Stimulated activated effector memory CD8-positive, alpha-beta T cell treated with anti-CD3 and anti-CD28 coated beads, Interleukin-12 subunit alpha, Interleukin-12 subunit beta, amount 100 ng/mL, for 72 hours (primary cell): ENCODE measurements at regions not wholly inside any gene's neighbourhood (a gene's known extent, or its start where the extent isn't known, plus 50 kb on each side); places are given as distances from the start of the nearest gene placed in this dataset.

ENCODE experiments used
- ATAC-seq: fragments of 150-1000 bp; cut with Tn5 transposase; 2 replicates; pipeline ENCODE4 v1.10.0; 2021
- DNase-seq, 2 donors: peaks; one replicate each; pipeline ENCODE4 v3.0.0; 2021 to 2022; ENCODE audit warnings: low spot score in 2 of 2
- H3K27ac Mint-ChIP-seq: one replicate; pipeline ENCODE4 v1.8.0; 2022; ENCODE audit warnings: mild to moderate bottlenecking, mixed read lengths
- H3K36me3 Mint-ChIP-seq: one replicate; pipeline ENCODE4 v1.8.0; 2022; ENCODE audit warnings: mild to moderate bottlenecking, mixed read lengths
- H3K4me1 Mint-ChIP-seq: one replicate; pipeline ENCODE4 v1.8.0; 2022; ENCODE audit warnings: mixed read lengths
- H3K4me3 Mint-ChIP-seq: one replicate; pipeline ENCODE4 v1.8.0; 2022; ENCODE audit warnings: mild to moderate bottlenecking, mixed read lengths
- H3K9me3 Mint-ChIP-seq: one replicate; pipeline ENCODE4 v1.8.0; 2022; ENCODE audit warnings: mixed read lengths

- H3K4me1 Mint-ChIP-seq: no peaks in the 10 kb centered on the region
- H3K27ac Mint-ChIP-seq: no peak overlapping the region
- DNase-seq (no peak), ATAC-seq (no peak)
- H3K9me3 Mint-ChIP-seq: peaks cover 2% of the 10 kb centered on the region
- H3K36me3 Mint-ChIP-seq: no peaks in the 10 kb centered on the region
- no peak overlapping the region for H3K4me3 Mint-ChIP-seq
These were observed 512.6 kb upstream of the FAM241A start for GRCh38 chr4:111632641-111633151.

- H3K4me1 Mint-ChIP-seq: no peaks in the 10 kb centered on the region
- H3K36me3 Mint-ChIP-seq: no peaks in the 10 kb centered on the region
These were observed 511.5 kb upstream of the FAM241A start for GRCh38 chr4:111633663-111634266.

DNA sequence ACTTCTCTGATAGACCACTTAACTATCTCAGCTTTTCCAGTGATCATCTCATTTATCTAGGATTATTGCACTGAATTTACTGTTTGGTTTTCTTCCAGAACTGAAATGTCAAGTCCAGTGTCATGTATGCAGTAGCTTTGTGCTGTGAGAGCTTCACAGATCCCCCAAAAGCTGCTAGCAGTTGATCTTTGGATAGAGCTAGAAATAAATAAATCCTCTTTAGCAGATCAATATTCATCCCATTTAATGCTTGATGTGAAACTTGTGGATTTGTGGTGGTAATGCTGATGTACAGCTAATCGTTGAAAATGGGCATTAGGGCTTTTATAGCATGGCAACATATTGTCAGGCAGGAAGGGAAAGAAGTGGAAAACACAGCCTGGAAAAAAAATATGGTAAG, 509.6 kb upstream of the FAM241A start:
- Mint-ChIP-seq H3K27ac (no peak overlapping the region), H3K4me1 (no peaks in the 10 kb centered on the region), H3K9me3 (peaks cover 2% of the 10 kb centered on the region), H3K4me3 (no peak overlapping the region), H3K36me3 (no peaks in the 10 kb centered on the region)
- no peak for DNase-seq
- no peak for ATAC-seq

More at GRCh38 chr4:111633663-111634266, 511.5 kb upstream of the FAM241A start:
- no peak overlapping the region for H3K27ac Mint-ChIP-seq
- peaks cover 2% of the 10 kb centered on the region for H3K9me3 Mint-ChIP-seq
- no peak overlapping the region for H3K4me3 Mint-ChIP-seq
- DNase-seq (no peak), ATAC-seq (no peak)

DNA sequence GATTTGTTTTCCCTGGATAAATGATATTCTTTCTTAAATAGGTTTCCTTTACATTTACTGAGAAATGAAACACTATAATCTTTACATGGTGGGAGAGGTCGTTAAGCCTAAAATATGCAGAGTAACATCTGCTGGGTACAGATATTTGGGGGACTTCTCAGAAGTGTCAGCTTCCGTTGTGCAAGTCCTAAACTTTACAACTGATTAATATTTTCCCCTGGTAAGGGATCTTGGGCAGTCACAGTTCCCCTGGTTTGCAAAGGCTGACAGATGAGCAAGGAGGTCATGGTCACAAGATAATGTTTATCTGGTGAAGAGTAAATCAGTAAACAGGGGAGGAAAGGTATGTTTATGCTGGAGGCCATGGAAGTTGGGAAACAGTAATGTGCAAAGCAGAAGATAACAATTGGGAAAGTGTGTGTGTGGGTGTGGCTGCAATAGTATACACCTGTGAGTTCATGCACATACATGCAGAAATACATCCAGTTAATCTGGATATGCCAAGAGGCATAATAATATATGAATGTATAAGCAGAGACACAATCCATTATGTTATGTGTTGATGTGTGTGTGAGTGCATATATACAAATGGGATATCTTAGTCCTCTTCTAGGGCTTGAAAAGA, 508.2 kb upstream of the FAM241A start:
- DNase-seq: no peak
- H3K9me3 Mint-ChIP-seq: peaks cover 6% of the 10 kb centered on the region
- no peak overlapping the region for H3K4me3 Mint-ChIP-seq
- H3K27ac Mint-ChIP-seq: no peak overlapping the region
- no peaks in the 10 kb centered on the region for H3K36me3 Mint-ChIP-seq
- ATAC-seq: no peak
- no peaks in the 10 kb centered on the region for H3K4me1 Mint-ChIP-seq

GRCh38 chr4:111639120-111639690, 506.0 kb upstream of the FAM241A start:
- Mint-ChIP-seq H3K27ac (no peak overlapping the region), H3K4me3 (no peak overlapping the region), H3K4me1 (no peaks in the 10 kb centered on the region), H3K9me3 (peaks cover 4% of the 10 kb centered on the region), H3K36me3 (no peaks in the 10 kb centered on the region)
- ATAC-seq (no peak), DNase-seq (no peak)

DNA sequence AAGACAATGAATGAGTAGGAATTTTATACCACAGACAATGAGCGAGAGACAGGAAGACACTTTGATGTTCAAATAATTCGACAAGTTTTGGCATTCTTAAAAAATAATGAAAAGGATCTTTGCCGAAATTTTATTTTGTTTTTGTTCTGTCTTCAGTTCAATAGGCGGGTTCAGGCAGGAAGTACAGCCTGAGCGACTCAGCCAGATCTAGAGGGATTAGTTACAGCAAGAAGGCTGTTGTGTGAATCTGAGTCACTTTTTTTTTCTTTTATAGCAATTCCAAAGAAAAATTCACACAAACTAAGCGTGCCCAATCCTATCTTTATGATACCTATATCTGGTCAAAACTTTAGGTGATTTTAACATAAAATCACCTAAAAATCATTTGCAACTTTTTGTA, 505.4 kb upstream of the FAM241A start:
- no peaks in the 10 kb centered on the region for H3K36me3 Mint-ChIP-seq

DNA sequence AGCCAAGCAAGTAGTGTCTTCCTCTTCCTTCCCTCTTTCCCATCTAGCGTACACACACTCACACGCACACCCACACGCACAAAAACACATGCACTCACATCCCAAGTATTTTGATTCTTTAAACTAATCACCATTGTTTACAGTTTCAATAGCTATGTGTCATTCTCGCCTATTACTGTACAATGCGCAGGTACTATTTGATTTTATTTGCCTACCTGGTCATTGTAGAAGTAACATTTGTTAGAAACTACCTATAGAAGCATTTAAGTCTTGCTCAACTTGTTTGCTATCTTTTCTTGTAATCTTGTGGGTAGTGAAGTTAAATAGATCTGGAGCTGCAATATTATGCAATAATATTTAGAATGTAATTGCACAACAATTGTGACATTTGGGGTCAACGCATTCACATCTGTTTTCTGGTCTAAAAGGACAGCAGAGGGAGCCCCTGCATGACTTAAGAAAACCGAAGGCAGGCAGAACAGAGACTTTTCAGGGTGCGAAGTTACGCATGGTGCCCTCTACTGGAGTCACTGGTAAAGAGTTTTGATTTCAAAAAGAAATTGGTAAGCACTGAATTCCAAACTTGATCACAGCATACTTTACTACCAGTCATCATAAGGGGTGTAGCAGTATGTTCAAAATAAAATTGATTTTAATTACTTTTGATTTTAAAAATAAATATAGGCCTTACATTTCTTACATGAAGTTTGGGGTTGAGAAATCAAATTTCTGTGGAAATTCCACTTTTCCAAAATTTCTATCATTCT, 503.3 kb upstream of the FAM241A start:
- peak; percentile 34 for ATAC-seq
- Mint-ChIP-seq H3K4me1 (no peaks in the 10 kb centered on the region), H3K27ac (no peak overlapping the region), H3K9me3 (peaks cover 4% of the 10 kb centered on the region), H3K36me3 (no peaks in the 10 kb centered on the region), H3K4me3 (no peak overlapping the region)
- DNase-seq: peak in 1 of 2 donors; percentile 47

More for the DNA sequence above, 505.4 kb upstream of the FAM241A start:
- DNase-seq (no peak), ATAC-seq (no peak)
- H3K9me3 Mint-ChIP-seq: peaks cover 4% of the 10 kb centered on the region
- H3K4me1 Mint-ChIP-seq: no peaks in the 10 kb centered on the region
- H3K27ac Mint-ChIP-seq: no peak overlapping the region
- no peak overlapping the region for H3K4me3 Mint-ChIP-seq

DNA sequence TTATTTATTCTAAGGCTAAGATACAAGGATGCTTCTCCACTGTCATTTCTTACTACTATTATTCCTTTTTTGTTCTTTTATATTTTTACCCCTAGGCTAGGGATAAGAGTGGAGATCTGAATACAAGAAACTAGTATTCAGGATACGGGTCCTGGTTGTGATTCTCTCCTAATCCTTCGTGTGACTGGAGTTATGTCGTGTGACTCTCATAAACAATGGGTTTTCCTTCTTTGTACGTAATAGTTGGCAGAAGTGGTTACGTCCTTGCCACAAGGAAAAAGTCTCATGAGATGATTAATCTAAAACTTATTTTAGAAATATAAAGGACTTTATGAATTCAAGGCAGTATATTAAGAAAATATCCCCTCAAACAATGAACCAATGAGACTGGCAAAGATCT, 497.2 kb upstream of the FAM241A start:
- H3K4me1 Mint-ChIP-seq: no peaks in the 10 kb centered on the region

DNA sequence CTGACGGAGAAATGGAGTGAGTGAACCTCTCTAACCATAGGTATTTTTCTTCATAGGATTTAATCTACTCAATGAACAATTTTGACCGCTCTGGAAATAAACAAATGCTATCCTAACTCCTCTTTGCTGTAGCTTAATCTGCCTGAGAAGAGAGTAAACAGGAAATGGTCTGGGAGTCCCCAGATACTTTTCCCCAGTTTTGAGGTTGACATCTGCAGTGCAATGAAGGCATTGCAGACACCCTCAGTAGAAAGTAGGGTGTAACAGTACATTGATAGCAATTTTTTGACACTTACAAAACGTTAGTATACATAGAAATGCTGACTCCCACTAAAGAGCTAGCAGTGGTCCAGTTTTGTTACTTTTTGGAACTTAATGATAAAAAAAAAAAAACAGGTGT, 495.9 kb upstream of the FAM241A start:
- DNase-seq: no peak
- no peak for ATAC-seq
- H3K27ac Mint-ChIP-seq: no peak overlapping the region
- H3K4me3 Mint-ChIP-seq: no peak overlapping the region
- peaks cover 6% of the 10 kb centered on the region for H3K9me3 Mint-ChIP-seq
- no peaks in the 10 kb centered on the region for H3K4me1 Mint-ChIP-seq
- no peaks in the 10 kb centered on the region for H3K36me3 Mint-ChIP-seq

More for the DNA sequence above, 497.2 kb upstream of the FAM241A start:
- H3K4me3 Mint-ChIP-seq: no peak overlapping the region
- DNase-seq: no peak
- H3K9me3 Mint-ChIP-seq: peaks cover 2% of the 10 kb centered on the region
- no peak overlapping the region for H3K27ac Mint-ChIP-seq
- ATAC-seq: no peak
- no peaks in the 10 kb centered on the region for H3K36me3 Mint-ChIP-seq

GRCh38 chr4:111650146-111650545, 495.1 kb upstream of the FAM241A start:
- Mint-ChIP-seq H3K4me1 (no peaks in the 10 kb centered on the region), H3K27ac (no peak overlapping the region), H3K9me3 (peaks cover 6% of the 10 kb centered on the region), H3K4me3 (no peak overlapping the region), H3K36me3 (no peaks in the 10 kb centered on the region)
- no peak for ATAC-seq
- no peak for DNase-seq

DNA sequence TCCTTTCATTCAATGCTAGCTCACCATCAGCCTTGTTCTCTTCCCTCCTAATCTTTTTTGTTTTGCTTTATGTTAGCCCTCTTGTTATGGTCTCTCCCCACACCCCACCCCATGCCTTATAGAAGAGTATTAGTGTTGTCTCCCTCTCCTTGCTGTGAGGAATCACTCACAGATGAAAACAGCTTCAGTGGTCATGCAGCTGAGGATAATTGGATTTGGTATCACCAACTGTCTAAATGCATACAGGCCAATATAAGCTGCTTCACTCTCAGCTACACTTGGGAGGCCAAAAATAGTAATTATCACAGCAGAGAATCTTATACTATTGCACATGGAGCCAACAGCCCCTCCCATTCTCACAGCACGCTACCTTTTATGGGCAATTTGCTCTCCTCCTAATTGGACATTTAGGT, 494.6 kb upstream of the FAM241A start:
- H3K4me1 Mint-ChIP-seq: no peaks in the 10 kb centered on the region
- no peak for ATAC-seq
- no peak for DNase-seq
- H3K4me3 Mint-ChIP-seq: no peak overlapping the region
- no peak overlapping the region for H3K27ac Mint-ChIP-seq
- no peaks in the 10 kb centered on the region for H3K36me3 Mint-ChIP-seq
- H3K9me3 Mint-ChIP-seq: peaks cover 6% of the 10 kb centered on the region

- DNase-seq: no peak
- H3K9me3 Mint-ChIP-seq: peaks cover 6% of the 10 kb centered on the region
- H3K4me3 Mint-ChIP-seq: no peak overlapping the region
- H3K36me3 Mint-ChIP-seq: no peaks in the 10 kb centered on the region
- no peak for ATAC-seq
- no peaks in the 10 kb centered on the region for H3K4me1 Mint-ChIP-seq
- no peak overlapping the region for H3K27ac Mint-ChIP-seq
These were observed 493.0 kb upstream of the FAM241A start for GRCh38 chr4:111652236-111652635.

- H3K9me3 Mint-ChIP-seq: peaks cover 6% of the 10 kb centered on the region
- ATAC-seq (no peak), DNase-seq (no peak)
- no peak overlapping the region for H3K4me3 Mint-ChIP-seq
- no peaks in the 10 kb centered on the region for H3K4me1 Mint-ChIP-seq
- no peak overlapping the region for H3K27ac Mint-ChIP-seq
- no peaks in the 10 kb centered on the region for H3K36me3 Mint-ChIP-seq
These were observed 492.3 kb upstream of the FAM241A start for GRCh38 chr4:111652986-111653385.

GRCh38 chr4:111662496-111662895, 482.8 kb upstream of the FAM241A start:
- Mint-ChIP-seq H3K36me3 (no peaks in the 10 kb centered on the region), H3K9me3 (peaks cover 6% of the 10 kb centered on the region), H3K4me1 (no peaks in the 10 kb centered on the region), H3K27ac (no peak overlapping the region), H3K4me3 (no peak overlapping the region)
- DNase-seq (no peak), ATAC-seq (no peak)

GRCh38 chr4:111664308-111664945, 480.8 kb upstream of the FAM241A start:
- DNase-seq (no peak), ATAC-seq (no peak)
- H3K9me3 Mint-ChIP-seq: peaks cover 11% of the 10 kb centered on the region
- no peak overlapping the region for H3K4me3 Mint-ChIP-seq
- no peaks in the 10 kb centered on the region for H3K4me1 Mint-ChIP-seq
- H3K36me3 Mint-ChIP-seq: no peaks in the 10 kb centered on the region
- no peak overlapping the region for H3K27ac Mint-ChIP-seq
